ENCODE measurements at regions not wholly inside any gene's neighbourhood (a gene's known extent, or its start where the extent isn't known, plus 50 kb on each side); places are given as distances from the start of the nearest gene placed in this dataset.

DNA sequence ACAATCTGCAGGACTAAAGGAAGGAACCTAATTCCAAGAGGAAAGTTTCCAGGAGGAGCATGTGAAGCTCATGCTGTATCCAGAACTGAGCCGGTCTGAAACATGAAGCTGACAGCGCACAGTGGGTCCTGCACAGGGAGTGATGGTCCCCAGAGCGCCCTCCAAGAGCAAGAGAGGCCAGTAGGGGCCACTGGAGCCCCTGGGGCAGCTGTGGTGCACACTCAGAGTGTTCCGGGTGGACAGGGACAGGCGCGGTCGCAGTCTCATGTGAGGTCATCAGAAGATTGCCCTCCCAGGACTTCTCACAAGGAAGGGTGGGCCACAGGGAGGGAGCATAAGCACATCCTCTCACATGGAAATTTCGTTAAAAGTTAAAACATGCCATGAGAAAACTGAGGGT lies 355.9 kb downstream of the EIPR1 start:
- no peak overlapping the region for H3K4me3 ChIP-seq
- no peak overlapping the region for H3K27ac ChIP-seq
- H3K27me3 ChIP-seq: no peaks in the 10 kb centered on the region
- H3K4me1 ChIP-seq: no peaks in the 10 kb centered on the region
- intact Hi-C loops (cut with DNase I): no loop called here
- no peaks in the 10 kb centered on the region for H3K36me3 ChIP-seq
- no peak for DNase-seq
- TF ChIP-seq, protein P1, sequence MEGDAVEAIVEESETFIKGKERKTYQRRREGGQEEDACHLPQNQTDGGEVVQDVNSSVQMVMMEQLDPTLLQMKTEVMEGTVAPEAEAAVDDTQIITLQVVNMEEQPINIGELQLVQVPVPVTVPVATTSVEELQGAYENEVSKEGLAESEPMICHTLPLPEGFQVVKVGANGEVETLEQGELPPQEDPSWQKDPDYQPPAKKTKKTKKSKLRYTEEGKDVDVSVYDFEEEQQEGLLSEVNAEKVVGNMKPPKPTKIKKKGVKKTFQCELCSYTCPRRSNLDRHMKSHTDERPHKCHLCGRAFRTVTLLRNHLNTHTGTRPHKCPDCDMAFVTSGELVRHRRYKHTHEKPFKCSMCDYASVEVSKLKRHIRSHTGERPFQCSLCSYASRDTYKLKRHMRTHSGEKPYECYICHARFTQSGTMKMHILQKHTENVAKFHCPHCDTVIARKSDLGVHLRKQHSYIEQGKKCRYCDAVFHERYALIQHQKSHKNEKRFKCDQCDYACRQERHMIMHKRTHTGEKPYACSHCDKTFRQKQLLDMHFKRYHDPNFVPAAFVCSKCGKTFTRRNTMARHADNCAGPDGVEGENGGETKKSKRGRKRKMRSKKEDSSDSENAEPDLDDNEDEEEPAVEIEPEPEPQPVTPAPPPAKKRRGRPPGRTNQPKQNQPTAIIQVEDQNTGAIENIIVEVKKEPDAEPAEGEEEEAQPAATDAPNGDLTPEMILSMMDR (IDR thresholded peaks at IDR 0.05): no peak
- no peaks in the 10 kb centered on the region for H3K9me3 ChIP-seq
- H3K9ac ChIP-seq (ENCODE audit: low read depth in 2 of 2, low read length in 2 of 2): no peak overlapping the region

DNA sequence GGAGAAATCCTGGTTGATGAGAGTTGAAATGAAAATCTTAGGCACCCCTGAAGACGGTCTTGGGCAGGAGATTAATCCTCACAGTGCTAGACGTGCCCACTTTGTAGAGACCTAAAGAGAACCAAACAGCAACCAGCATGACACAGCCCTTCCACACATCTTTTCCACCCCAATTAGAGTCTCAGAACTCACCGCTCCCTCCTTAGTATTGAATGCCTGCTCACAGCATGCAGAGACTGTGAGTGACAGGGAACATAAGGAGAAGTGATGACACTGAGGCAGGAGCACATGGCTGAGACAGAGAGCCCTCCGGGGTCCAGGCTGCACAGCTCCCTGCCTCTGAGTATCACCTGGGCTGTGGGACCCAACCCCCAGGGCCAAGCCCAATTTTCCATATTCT lies 367.6 kb downstream of the EIPR1 start:
- TF ChIP-seq, protein P1 (IDR thresholded peaks at IDR 0.05): no peak
- Histone ChIP-seq H3K9me3 (no peaks in the 10 kb centered on the region), H3K27ac (no peak overlapping the region), H3K36me3 (no peaks in the 10 kb centered on the region), H3K4me3 (no peak overlapping the region), H3K9ac (ENCODE audit: low read depth in 2 of 2, low read length in 2 of 2) (no peak overlapping the region), H3K27me3 (no peaks in the 10 kb centered on the region), H3K4me1 (no peaks in the 10 kb centered on the region)
- no peak for DNase-seq
- intact Hi-C loops (cut with DNase I): no loop called here

DNA sequence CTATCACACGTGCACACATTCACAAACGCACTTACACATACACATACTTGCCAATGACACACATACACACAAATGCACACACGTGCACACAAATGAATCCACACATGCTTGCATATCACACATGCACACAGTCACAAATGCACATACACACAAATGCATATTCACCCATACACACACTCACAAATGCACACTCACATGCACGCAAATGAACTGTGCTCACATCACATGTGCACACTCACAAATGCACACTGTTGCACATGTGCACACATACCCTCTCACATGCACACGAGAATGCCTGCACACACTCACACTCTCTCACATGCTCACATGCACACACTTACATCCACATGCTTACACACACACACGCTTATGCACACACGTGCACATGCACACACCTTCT lies 368.1 kb downstream of the EIPR1 start:
- TF ChIP-seq, protein P1 (IDR thresholded peaks at IDR 0.05): no peak
- H3K9ac ChIP-seq (ENCODE audit: low read depth in 2 of 2, low read length in 2 of 2): no peak overlapping the region
- H3K27me3 ChIP-seq: no peaks in the 10 kb centered on the region
- no peak overlapping the region for H3K27ac ChIP-seq
- no peaks in the 10 kb centered on the region for H3K9me3 ChIP-seq
- no peaks in the 10 kb centered on the region for H3K4me1 ChIP-seq
- H3K36me3 ChIP-seq: no peaks in the 10 kb centered on the region
- no peak for DNase-seq
- intact Hi-C loops (cut with DNase I): no loop called here
- no peak overlapping the region for H3K4me3 ChIP-seq

DNA sequence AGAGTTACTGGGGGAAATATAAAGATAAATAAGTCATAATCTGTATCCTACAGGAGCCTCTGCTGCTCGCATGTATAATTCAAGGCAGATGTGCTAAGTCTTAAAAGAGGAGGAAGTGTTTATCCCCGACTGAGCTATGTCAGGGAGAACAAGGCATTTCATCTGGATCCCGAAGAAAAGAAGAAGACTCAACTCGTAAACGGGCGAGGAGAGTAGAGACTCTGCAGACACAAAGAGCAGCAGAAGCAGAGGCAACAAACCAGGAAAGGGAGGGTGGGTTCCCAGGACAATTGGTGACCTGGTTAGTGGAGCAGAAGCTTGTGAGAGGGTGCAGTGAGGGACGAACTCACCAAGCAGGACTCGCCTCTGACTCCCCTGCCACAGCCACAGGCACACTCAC lies 368.6 kb downstream of the EIPR1 start:
- H3K4me3 ChIP-seq: no peak overlapping the region
- H3K27me3 ChIP-seq: no peaks in the 10 kb centered on the region
- H3K9me3 ChIP-seq: no peaks in the 10 kb centered on the region
- no peak overlapping the region for H3K9ac ChIP-seq (ENCODE audit: low read depth in 2 of 2, low read length in 2 of 2)
- no peak overlapping the region for H3K27ac ChIP-seq
- intact Hi-C loops (cut with DNase I): no loop called here
- no peak for DNase-seq
- TF ChIP-seq, protein P1 (IDR thresholded peaks at IDR 0.05): no peak
- H3K36me3 ChIP-seq: no peaks in the 10 kb centered on the region
- no peaks in the 10 kb centered on the region for H3K4me1 ChIP-seq

DNA sequence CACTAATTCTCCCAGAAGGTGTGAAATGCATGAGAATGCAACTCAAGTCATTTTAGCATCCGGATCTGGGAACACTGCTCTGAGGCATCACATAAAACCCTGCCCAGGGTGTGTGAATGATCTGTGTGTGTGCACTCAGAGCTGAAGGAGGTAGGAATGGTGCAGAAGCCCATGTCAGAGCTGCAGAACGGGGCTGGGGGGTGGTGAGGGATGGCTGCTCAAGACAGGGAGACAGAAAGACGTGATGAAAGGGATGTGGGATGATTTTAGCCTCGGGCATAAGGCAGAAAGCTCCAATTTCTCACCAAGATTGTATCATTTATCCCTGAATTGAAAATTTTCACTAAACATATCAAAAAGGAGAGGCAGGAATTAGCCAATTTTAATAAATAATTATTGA lies 369.1 kb downstream of the EIPR1 start:
- H3K9ac ChIP-seq (ENCODE audit: low read depth in 2 of 2, low read length in 2 of 2): no peak overlapping the region
- no peaks in the 10 kb centered on the region for H3K9me3 ChIP-seq
- H3K4me1 ChIP-seq: no peaks in the 10 kb centered on the region
- no peak overlapping the region for H3K27ac ChIP-seq
- no peaks in the 10 kb centered on the region for H3K27me3 ChIP-seq
- TF ChIP-seq, protein P1 (IDR thresholded peaks at IDR 0.05): no peak
- DNase-seq: no peak
- intact Hi-C loops (cut with DNase I): no loop called here
- no peak overlapping the region for H3K4me3 ChIP-seq
- no peaks in the 10 kb centered on the region for H3K36me3 ChIP-seq

DNA sequence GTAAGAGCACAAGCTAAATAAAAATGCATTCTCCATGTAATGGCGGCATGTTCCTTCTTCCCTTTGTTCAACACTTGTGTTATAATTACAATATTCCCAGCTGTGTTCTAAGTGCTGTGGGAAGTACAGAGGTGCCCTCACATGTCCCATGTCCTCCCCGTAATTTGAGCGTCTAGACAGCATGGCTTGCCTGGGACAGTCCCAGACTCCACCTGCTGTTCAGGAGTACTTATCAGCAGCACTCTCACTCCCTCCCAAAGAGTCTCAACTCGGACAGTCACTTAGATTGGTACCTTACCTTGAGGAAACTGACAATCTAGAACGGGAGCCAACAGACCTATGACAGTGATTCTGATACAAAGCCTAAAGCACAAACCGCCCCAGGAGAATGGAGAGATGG lies 370.5 kb downstream of the EIPR1 start:
- H3K36me3 ChIP-seq: no peaks in the 10 kb centered on the region
- intact Hi-C loops (cut with DNase I): no loop called here

More for the DNA sequence above, 370.5 kb downstream of the EIPR1 start:
- Histone ChIP-seq H3K27ac (no peak overlapping the region), H3K9me3 (no peaks in the 10 kb centered on the region), H3K27me3 (no peaks in the 10 kb centered on the region), H3K9ac (ENCODE audit: low read depth in 2 of 2, low read length in 2 of 2) (no peak overlapping the region), H3K4me3 (no peak overlapping the region), H3K4me1 (no peaks in the 10 kb centered on the region)
- no peak for DNase-seq
- TF ChIP-seq, protein P1 (IDR thresholded peaks at IDR 0.05): no peak

Data from colonic mucosa (tissue), 4 donors.